ENCODE measurements at regions not wholly inside any gene's neighbourhood (a gene's known extent, or its start where the extent isn't known, plus 50 kb on each side); places are given as distances from the start of the nearest gene placed in this dataset.

DNA sequence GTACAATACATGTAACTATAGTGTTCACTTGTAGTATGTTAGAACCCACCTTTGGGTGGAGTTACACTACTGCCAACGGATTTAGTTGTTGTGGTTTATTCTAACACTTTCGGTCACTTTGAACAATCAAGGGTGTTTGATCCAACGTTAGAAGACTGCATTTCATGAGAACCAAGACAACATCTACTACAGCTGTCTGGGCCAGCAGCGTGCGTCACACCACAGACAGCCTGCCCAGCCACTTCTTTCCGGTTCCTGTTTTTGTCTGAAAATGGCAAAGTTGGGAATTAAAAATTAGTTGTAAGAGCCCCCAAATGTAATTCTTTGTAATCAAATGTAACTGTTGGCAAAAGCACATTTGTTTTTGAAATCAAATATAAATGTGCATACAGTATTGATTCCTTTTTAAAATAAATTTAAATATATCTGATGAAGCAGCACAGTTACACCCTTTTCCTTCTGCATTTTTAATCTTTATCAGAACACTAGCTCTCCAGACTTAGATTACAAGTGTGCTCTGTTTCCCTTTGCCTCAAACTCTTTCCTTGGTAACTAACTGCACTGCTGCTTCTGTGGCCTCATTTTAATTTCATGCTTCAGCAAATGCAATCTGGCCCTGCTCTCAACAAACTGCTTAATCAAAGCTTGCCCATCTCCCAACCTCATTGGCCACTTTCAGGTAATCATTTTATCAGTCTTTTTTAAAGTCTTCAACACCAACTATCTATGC lies 86.6 kb upstream of the DPH5 start:
- no peak for TF ChIP-seq POLR2A (IDR thresholded peaks at IDR 0.05)
- TF ChIP-seq, protein P1, sequence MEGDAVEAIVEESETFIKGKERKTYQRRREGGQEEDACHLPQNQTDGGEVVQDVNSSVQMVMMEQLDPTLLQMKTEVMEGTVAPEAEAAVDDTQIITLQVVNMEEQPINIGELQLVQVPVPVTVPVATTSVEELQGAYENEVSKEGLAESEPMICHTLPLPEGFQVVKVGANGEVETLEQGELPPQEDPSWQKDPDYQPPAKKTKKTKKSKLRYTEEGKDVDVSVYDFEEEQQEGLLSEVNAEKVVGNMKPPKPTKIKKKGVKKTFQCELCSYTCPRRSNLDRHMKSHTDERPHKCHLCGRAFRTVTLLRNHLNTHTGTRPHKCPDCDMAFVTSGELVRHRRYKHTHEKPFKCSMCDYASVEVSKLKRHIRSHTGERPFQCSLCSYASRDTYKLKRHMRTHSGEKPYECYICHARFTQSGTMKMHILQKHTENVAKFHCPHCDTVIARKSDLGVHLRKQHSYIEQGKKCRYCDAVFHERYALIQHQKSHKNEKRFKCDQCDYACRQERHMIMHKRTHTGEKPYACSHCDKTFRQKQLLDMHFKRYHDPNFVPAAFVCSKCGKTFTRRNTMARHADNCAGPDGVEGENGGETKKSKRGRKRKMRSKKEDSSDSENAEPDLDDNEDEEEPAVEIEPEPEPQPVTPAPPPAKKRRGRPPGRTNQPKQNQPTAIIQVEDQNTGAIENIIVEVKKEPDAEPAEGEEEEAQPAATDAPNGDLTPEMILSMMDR (IDR thresholded peaks at IDR 0.05): no peak

All from sigmoid colon (tissue), 3 donors.